ENCODE measurements at regions not wholly inside any gene's neighbourhood (a gene's known extent, or its start where the extent isn't known, plus 50 kb on each side); places are given as distances from the start of the nearest gene placed in this dataset.
"Not testable (repeated sequence)": the region's sequence is repeated elsewhere in the genome, so short reads cannot be mapped to it uniquely, and the experiment has no call there.

DNA sequence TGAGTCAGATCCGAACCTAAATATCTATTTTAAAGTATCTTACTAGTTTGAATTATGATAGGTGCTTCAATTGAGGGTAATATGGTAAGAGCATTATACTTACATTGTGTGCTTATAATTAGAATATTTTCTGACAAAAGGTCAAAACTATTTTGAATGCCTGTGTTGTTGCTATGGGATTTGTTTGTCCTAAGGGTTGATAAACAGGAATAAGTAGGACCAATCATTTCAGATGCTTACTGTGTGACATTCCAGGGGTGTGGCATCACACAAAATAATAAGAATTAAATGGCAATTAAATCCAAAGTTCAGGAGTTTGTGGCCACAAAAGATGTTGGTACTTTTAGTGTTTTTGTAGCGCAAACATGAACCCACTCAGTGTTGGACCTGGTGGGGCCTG is 256.2 kb upstream of the DDHD1 start:
- no peak for DNase-seq
- H3K27me3 ChIP-seq (replicated peaks; ENCODE audit: control insufficient read depth, insufficient read depth, low read length, poor library complexity, severe bottlenecking) = no peaks in the 10 kb centered on the region
- H3K4me3 ChIP-seq (ENCODE audit: insufficient read depth, low read depth, low read length, poor library complexity, severe bottlenecking) = no peak overlapping the region
- no peaks in the 10 kb centered on the region for H3K36me3 ChIP-seq (ENCODE audit: control insufficient read depth, insufficient read depth, low read length)
- H3K4me1 ChIP-seq (ENCODE audit: control insufficient read depth, insufficient read depth, low read length, poor library complexity, severe bottlenecking) = no peaks in the 10 kb centered on the region
- H3K27ac ChIP-seq (ENCODE audit: insufficient read depth, low read length, poor library complexity, severe bottlenecking) = no peak overlapping the region
- no peaks in the 10 kb centered on the region for H3K9me3 ChIP-seq (ENCODE audit: control insufficient read depth, low read length)

DNA sequence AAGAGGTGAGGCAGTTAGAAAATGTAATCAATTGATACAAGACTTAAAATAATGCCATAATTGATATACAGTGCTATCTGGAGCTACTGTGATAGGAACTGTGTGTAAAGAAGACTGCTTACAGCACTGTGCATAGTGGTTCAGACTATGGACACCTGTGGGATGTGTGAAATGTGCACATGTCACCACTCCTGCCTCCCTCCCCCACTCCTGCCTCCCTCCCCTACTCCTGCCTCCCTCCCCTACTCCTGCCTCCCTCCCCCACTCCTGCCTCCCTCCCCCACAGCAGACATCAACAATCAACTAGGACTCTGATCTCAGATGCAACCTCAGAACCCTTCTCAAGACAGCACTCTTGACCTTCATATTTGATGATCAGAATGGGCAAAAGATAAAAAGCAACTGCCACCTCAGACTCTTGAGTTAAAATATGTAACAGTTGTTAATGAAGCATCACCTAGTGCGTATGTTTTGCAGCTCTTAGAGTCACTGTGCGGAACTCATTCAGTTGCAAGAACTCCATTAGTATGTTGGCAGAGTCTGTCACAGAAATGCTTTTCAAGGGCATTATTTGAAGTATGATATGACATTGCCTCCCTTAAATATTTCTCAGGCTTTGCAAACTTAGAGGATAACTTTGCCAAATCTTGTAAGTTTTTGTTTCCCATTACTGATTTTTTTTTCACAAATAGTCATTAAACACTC is 255.2 kb upstream of the DDHD1 start:
- no peaks in the 10 kb centered on the region for H3K4me1 ChIP-seq (ENCODE audit: control insufficient read depth, insufficient read depth, low read length, poor library complexity, severe bottlenecking)
- H3K4me3 ChIP-seq (ENCODE audit: insufficient read depth, low read depth, low read length, poor library complexity, severe bottlenecking) = no peak overlapping the region
- no peak for DNase-seq
- H3K27me3 ChIP-seq (replicated peaks; ENCODE audit: control insufficient read depth, insufficient read depth, low read length, poor library complexity, severe bottlenecking) = no peaks in the 10 kb centered on the region
- no peak overlapping the region for H3K27ac ChIP-seq (ENCODE audit: insufficient read depth, low read length, poor library complexity, severe bottlenecking)
- no peaks in the 10 kb centered on the region for H3K9me3 ChIP-seq (ENCODE audit: control insufficient read depth, low read length)
- H3K36me3 ChIP-seq (ENCODE audit: control insufficient read depth, insufficient read depth, low read length) = no peaks in the 10 kb centered on the region

DNA sequence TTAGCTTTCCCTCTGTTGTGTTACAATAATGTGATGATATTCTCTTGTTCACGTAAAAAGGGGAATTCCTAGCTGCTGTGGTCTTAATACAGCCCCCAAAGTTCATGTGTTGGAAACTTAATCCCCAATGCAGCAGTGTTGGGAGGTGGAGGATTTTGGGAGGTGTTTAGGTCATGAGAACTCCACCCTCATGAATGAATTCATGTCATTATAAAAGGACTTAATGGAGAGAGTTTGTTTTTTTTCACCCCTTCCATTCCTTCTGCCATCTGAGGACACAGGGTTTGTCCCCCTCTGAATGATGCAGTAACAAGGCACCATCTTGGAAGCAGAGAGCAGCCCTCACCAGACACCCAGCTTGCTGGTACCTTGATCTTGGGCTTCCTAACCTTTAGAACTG is 253.4 kb upstream of the DDHD1 start:
- H3K27me3 ChIP-seq (replicated peaks; ENCODE audit: control insufficient read depth, insufficient read depth, low read length, poor library complexity, severe bottlenecking) = no peaks in the 10 kb centered on the region
- H3K4me3 ChIP-seq (ENCODE audit: insufficient read depth, low read depth, low read length, poor library complexity, severe bottlenecking) = no peak overlapping the region

DNA sequence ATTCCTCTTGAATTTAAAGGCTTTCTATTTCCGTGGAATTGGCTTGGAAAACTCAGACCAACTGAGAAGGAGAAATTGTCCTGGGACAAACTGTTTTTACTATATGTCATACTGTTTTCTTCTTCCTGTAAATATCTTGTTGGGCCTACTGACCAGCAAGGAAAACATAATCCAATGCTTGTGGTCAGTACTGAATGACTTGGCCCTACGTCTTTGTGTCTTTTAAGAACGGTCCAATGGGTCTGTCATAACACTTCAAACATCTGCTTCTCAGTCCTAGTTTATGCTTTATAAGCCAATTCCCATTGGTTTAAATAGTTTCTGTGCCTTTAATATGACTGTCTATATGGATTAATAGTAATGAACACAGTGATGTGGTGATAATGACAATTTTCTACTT is 248.5 kb upstream of the DDHD1 start:
- no peaks in the 10 kb centered on the region for H3K4me1 ChIP-seq (ENCODE audit: control insufficient read depth, insufficient read depth, low read length, poor library complexity, severe bottlenecking)
- no peaks in the 10 kb centered on the region for H3K27me3 ChIP-seq (replicated peaks; ENCODE audit: control insufficient read depth, insufficient read depth, low read length, poor library complexity, severe bottlenecking)
- no peaks in the 10 kb centered on the region for H3K36me3 ChIP-seq (ENCODE audit: control insufficient read depth, insufficient read depth, low read length)
- no peaks in the 10 kb centered on the region for H3K9me3 ChIP-seq (ENCODE audit: control insufficient read depth, low read length)
- DNase-seq = no peak
- H3K4me3 ChIP-seq (ENCODE audit: insufficient read depth, low read depth, low read length, poor library complexity, severe bottlenecking) = no peak overlapping the region
- H3K27ac ChIP-seq (ENCODE audit: insufficient read depth, low read length, poor library complexity, severe bottlenecking) = no peak overlapping the region

More for the DNA sequence above, 253.4 kb upstream of the DDHD1 start:
- no peaks in the 10 kb centered on the region for H3K9me3 ChIP-seq (ENCODE audit: control insufficient read depth, low read length)
- no peak for DNase-seq
- H3K36me3 ChIP-seq (ENCODE audit: control insufficient read depth, insufficient read depth, low read length) = no peaks in the 10 kb centered on the region
- H3K27ac ChIP-seq (ENCODE audit: insufficient read depth, low read length, poor library complexity, severe bottlenecking) = no peak overlapping the region
- H3K4me1 ChIP-seq (ENCODE audit: control insufficient read depth, insufficient read depth, low read length, poor library complexity, severe bottlenecking) = no peaks in the 10 kb centered on the region

DNA sequence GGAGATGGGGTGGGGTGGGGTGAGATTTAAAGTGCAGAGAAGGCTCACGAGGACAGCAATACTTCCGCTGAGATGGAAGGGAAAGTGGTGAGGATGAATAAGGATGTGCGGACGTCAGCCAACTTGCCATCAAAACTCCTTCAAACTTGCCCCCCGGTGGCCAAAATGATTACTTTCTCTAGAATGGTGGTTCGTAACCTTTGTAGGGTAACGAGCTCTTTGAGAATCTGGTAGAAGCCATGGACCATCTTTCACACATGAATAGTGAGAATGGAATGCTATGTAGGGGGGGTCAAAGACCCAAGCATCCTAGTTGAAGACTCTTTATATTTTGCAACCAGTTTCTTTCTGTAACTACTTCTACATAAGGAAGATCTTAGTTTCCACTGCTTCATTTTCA is 245.9 kb upstream of the DDHD1 start:
- no peaks in the 10 kb centered on the region for H3K27me3 ChIP-seq (replicated peaks; ENCODE audit: control insufficient read depth, insufficient read depth, low read length, poor library complexity, severe bottlenecking)
- H3K4me3 ChIP-seq (ENCODE audit: insufficient read depth, low read depth, low read length, poor library complexity, severe bottlenecking) = no peak overlapping the region
- no peak overlapping the region for H3K27ac ChIP-seq (ENCODE audit: insufficient read depth, low read length, poor library complexity, severe bottlenecking)
- H3K36me3 ChIP-seq (ENCODE audit: control insufficient read depth, insufficient read depth, low read length) = no peaks in the 10 kb centered on the region
- no peak for DNase-seq
- no peaks in the 10 kb centered on the region for H3K4me1 ChIP-seq (ENCODE audit: control insufficient read depth, insufficient read depth, low read length, poor library complexity, severe bottlenecking)
- peaks cover 3% of the 10 kb centered on the region for H3K9me3 ChIP-seq (ENCODE audit: control insufficient read depth, low read length)

GRCh38 chr14:53398616-53399015 is 245.5 kb upstream of the DDHD1 start:
- H3K27me3 ChIP-seq (replicated peaks; ENCODE audit: control insufficient read depth, insufficient read depth, low read length, poor library complexity, severe bottlenecking) = no peaks in the 10 kb centered on the region
- DNase-seq = no peak
- H3K36me3 ChIP-seq (ENCODE audit: control insufficient read depth, insufficient read depth, low read length) = no peaks in the 10 kb centered on the region
- peaks cover 3% of the 10 kb centered on the region for H3K9me3 ChIP-seq (ENCODE audit: control insufficient read depth, low read length)
- H3K4me1 ChIP-seq (ENCODE audit: control insufficient read depth, insufficient read depth, low read length, poor library complexity, severe bottlenecking) = no peaks in the 10 kb centered on the region
- H3K27ac ChIP-seq (ENCODE audit: insufficient read depth, low read length, poor library complexity, severe bottlenecking) = no peak overlapping the region
- H3K4me3 ChIP-seq (ENCODE audit: insufficient read depth, low read depth, low read length, poor library complexity, severe bottlenecking) = no peak overlapping the region

- not testable (repeated sequence) for H3K36me3 ChIP-seq (ENCODE audit: control insufficient read depth, insufficient read depth, low read length); H3K9me3 ChIP-seq (ENCODE audit: control insufficient read depth, low read length); DNase-seq; H3K27me3 ChIP-seq (replicated peaks; ENCODE audit: control insufficient read depth, insufficient read depth, low read length, poor library complexity, severe bottlenecking); H3K4me3 ChIP-seq (ENCODE audit: insufficient read depth, low read depth, low read length, poor library complexity, severe bottlenecking); H3K4me1 ChIP-seq (ENCODE audit: control insufficient read depth, insufficient read depth, low read length, poor library complexity, severe bottlenecking); H3K27ac ChIP-seq (ENCODE audit: insufficient read depth, low read length, poor library complexity, severe bottlenecking)
Observed at GRCh38 chr14:53395267-53395666, 242.1 kb upstream of the DDHD1 start.

DNA sequence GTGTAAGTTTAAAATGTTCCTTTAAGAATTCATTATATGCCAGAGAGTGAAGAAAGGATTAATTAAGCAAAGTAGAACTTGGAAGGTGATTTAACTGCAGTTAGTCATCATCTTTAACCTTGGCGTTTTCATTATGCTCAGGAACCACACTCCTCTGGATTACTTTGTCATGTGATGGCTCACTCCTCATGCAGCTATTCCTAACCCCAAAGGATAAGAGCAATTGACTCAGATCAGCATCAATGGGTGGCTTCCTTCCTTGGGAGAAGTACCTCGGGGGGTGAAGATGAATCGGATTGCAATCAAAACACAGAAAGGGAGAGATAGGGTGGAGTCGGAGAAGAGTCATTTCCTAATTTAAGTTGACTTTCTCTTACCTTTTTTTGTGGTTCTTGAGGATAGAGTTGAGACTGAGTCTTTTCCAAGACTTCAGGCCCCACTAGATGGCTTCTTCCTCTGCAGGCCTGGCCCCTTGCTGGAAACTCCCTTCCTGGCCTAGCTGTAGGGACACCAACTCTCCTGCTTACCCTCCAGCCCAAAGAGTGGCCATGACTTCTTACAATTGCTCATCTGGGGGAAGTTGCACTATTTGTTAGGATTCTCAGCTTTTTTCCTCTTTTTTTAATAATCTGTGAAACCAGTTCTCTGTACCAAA is 238.6 kb upstream of the DDHD1 start:
- Histone ChIP-seq H3K27ac (ENCODE audit: insufficient read depth, low read length, poor library complexity, severe bottlenecking) (no peak overlapping the region), H3K36me3 (ENCODE audit: control insufficient read depth, insufficient read depth, low read length) (no peaks in the 10 kb centered on the region), H3K4me1 (ENCODE audit: control insufficient read depth, insufficient read depth, low read length, poor library complexity, severe bottlenecking) (no peaks in the 10 kb centered on the region), H3K9me3 (ENCODE audit: control insufficient read depth, low read length) (peaks cover 3% of the 10 kb centered on the region), H3K4me3 (ENCODE audit: insufficient read depth, low read depth, low read length, poor library complexity, severe bottlenecking) (no peak overlapping the region), H3K27me3 (replicated peaks; ENCODE audit: control insufficient read depth, insufficient read depth, low read length, poor library complexity, severe bottlenecking) (no peaks in the 10 kb centered on the region)
- DNase-seq = no peak

DNA sequence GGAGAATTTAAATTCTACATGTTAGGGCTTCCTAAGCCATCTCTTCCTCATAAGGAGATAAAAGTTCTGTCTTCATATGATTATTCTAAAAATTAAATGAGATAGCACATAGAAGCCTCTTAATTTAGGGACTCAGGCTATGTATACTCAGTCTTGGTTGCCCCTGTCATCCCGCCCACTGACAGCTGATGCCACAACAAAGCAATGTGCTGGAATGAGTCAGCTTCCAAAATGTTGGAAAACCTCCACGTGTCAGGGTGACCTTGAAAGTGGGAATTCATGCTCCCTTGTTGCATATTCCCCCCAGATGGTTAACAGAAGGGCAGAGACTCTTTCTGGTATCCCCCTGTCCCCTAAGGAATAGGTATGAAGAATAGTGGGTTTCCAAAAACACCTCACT is 238.0 kb upstream of the DDHD1 start:
- peaks cover 3% of the 10 kb centered on the region for H3K9me3 ChIP-seq (ENCODE audit: control insufficient read depth, low read length)
- no peak overlapping the region for H3K4me3 ChIP-seq (ENCODE audit: insufficient read depth, low read depth, low read length, poor library complexity, severe bottlenecking)
- no peaks in the 10 kb centered on the region for H3K27me3 ChIP-seq (replicated peaks; ENCODE audit: control insufficient read depth, insufficient read depth, low read length, poor library complexity, severe bottlenecking)
- no peaks in the 10 kb centered on the region for H3K4me1 ChIP-seq (ENCODE audit: control insufficient read depth, insufficient read depth, low read length, poor library complexity, severe bottlenecking)
- H3K36me3 ChIP-seq (ENCODE audit: control insufficient read depth, insufficient read depth, low read length) = no peaks in the 10 kb centered on the region
- DNase-seq = no peak
- H3K27ac ChIP-seq (ENCODE audit: insufficient read depth, low read length, poor library complexity, severe bottlenecking) = no peak overlapping the region

DNA sequence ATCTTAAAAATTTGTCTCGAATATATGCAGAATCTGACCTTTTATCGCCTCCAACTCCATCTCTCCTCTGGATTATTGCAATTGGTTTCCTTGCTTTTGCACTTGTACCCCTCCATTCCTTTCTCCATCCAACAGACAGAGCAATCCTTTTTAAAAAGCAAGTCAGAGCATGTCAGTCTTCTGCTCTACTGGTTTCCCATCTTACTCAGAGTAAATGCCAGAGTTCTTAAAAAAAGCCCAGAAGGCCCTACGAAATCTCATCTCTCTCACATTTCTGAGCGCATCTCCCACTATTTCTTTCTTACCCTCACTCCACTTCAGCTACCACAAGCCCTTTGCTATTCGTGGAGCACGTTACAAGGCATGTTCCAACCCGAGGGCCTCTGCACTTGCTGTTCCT is 236.9 kb upstream of the DDHD1 start:
- no peak for DNase-seq
- H3K27ac ChIP-seq (ENCODE audit: insufficient read depth, low read length, poor library complexity, severe bottlenecking) = no peak overlapping the region
- no peaks in the 10 kb centered on the region for H3K4me1 ChIP-seq (ENCODE audit: control insufficient read depth, insufficient read depth, low read length, poor library complexity, severe bottlenecking)
- H3K36me3 ChIP-seq (ENCODE audit: control insufficient read depth, insufficient read depth, low read length) = no peaks in the 10 kb centered on the region
- no peaks in the 10 kb centered on the region for H3K27me3 ChIP-seq (replicated peaks; ENCODE audit: control insufficient read depth, insufficient read depth, low read length, poor library complexity, severe bottlenecking)
- no peak overlapping the region for H3K4me3 ChIP-seq (ENCODE audit: insufficient read depth, low read depth, low read length, poor library complexity, severe bottlenecking)
- peaks cover 2% of the 10 kb centered on the region for H3K9me3 ChIP-seq (ENCODE audit: control insufficient read depth, low read length)

Data from effector memory CD4-positive, alpha-beta T cell (primary cell).